ENCODE measurements at regions not wholly inside any gene's neighbourhood (a gene's known extent, or its start where the extent isn't known, plus 50 kb on each side); places are given as distances from the start of the nearest gene placed in this dataset.

DNA sequence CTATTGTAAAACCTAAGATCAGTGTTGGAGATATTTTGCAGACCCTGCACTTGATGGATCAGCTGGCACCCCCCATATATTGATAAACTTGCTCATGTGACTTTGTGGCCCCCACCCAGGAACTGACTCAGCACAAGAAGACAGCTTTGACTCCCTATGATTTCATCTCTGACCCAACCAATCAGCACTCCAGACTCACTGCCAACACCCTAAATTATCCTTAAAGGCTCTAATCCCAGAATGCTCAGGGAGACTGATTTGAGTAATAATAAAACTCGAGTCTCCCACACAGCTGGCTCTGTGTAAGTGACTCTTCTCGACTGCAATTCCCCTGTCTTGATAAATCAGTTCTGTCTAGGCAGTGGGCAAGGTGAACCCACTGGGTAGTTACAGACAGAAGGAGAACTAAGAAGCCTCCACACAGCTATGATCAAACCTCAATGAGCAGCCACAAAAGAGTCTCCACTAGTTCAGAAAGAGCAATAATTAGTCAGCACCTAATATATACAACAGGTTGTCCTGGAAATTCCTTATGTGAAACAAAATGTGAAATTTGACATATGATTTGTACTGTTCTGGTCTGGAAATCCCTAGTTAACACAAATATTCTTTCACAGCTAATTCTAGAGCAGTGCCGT lies 52.2 kb downstream of the ACTL7B start:
- in situ Hi-C loops (cut with MboI; ENCODE audit: low sequenced_read_pairs, unreplicated experiment), result no loop called here
- no peak for DNase-seq (ENCODE audit: low spot score)
- TF ChIP-seq, protein P1, sequence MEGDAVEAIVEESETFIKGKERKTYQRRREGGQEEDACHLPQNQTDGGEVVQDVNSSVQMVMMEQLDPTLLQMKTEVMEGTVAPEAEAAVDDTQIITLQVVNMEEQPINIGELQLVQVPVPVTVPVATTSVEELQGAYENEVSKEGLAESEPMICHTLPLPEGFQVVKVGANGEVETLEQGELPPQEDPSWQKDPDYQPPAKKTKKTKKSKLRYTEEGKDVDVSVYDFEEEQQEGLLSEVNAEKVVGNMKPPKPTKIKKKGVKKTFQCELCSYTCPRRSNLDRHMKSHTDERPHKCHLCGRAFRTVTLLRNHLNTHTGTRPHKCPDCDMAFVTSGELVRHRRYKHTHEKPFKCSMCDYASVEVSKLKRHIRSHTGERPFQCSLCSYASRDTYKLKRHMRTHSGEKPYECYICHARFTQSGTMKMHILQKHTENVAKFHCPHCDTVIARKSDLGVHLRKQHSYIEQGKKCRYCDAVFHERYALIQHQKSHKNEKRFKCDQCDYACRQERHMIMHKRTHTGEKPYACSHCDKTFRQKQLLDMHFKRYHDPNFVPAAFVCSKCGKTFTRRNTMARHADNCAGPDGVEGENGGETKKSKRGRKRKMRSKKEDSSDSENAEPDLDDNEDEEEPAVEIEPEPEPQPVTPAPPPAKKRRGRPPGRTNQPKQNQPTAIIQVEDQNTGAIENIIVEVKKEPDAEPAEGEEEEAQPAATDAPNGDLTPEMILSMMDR (IDR thresholded peaks at IDR 0.05; ENCODE audit: borderline replicate concordance, control extremely low read depth, extremely low read depth, insufficient read depth, missing control alignments), result no peak

DNA sequence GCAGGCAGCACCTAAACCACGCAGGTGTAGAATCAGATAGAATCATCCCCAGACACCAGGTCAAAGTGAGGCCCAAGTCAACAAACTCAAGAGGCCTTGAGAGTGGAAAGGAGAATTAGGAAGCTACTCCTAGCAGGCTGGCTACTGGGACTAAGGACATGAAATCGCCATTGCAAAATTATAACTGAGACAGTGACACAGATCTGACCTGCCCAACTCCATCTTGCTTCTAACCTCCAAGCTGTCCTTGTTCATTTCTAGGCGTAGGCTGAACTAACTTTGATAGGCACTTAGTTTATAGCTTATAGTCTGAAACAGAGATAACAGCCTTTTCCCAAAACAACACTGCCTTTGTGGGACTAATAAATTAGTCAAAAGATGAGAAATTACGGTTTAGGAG lies 52.8 kb downstream of the ACTL7B start:
- TF ChIP-seq, protein P1 (IDR thresholded peaks at IDR 0.05; ENCODE audit: borderline replicate concordance, control extremely low read depth, extremely low read depth, insufficient read depth, missing control alignments), result no peak
- DNase-seq (ENCODE audit: low spot score), result no peak
- in situ Hi-C loops (cut with MboI; ENCODE audit: low sequenced_read_pairs, unreplicated experiment), result no loop called here

DNA sequence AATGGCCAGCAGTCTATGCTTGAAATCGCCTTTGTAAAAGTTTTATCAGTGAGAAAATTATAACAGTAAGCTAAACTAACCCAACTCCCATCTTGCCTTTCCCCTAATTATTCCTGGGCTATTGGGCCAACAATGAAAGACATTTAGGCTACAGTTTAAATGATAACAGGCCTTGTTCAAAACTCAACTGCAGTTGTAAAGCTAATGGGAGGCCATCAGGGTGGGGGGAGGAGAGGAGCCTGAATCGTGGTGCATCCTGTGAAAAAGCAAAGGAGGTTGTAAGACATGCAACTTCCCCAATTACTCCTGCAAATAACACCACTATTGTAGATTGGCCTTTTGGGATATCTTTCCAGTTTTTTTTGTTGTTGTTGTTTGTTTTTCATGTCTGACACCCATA lies 53.8 kb downstream of the ACTL7B start:
- DNase-seq (ENCODE audit: low spot score), result no peak
- TF ChIP-seq, protein P1 (IDR thresholded peaks at IDR 0.05; ENCODE audit: borderline replicate concordance, control extremely low read depth, extremely low read depth, insufficient read depth, missing control alignments), result no peak
- in situ Hi-C loops (cut with MboI; ENCODE audit: low sequenced_read_pairs, unreplicated experiment), result no loop called here

DNA sequence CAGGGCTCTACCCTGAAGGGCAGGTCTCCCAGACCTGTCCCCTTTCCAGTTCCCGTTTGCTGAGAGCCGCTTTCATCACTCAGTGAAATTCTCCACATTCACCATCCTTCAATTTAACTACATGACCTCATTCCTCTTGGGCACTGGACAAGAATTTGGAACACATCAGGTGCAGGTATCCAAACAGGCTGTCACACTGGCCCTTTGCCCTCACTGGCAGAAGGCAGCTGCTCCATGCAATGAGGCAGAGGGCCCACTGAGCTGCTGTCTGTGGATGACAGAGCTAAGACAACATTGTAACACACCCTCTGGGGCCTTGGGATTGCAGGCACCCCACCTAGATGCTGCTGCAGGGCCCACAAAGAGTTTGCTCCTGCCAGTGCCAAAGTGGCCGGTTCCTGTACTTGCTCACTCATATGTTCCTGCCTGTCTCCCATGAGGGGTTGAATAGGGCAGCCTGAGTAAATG lies 55.1 kb downstream of the ACTL7B start:
- TF ChIP-seq, protein P1 (IDR thresholded peaks at IDR 0.05; ENCODE audit: borderline replicate concordance, control extremely low read depth, extremely low read depth, insufficient read depth, missing control alignments), result no peak

DNA sequence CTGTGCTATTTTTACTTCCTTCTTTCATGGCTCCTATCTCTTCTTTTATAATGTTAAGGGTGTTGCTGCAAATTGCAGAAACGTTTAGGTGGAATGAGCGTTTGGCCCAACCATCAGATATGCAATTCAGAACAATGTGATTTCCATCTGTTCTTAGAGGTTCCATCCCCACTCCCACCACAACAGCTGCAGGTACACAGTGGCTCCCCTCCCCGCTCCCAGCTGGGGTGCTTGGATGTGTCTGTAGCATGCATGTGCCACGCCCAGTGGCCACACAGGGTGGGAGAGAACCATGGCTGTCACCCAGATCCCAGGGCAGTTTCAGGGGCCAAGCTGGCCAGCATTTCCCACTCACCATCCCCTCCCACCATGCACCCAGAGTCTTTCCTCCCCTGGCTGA lies 62.2 kb downstream of the ACTL7B start:
- TF ChIP-seq, protein P1 (IDR thresholded peaks at IDR 0.05; ENCODE audit: borderline replicate concordance, control extremely low read depth, extremely low read depth, insufficient read depth, missing control alignments), result no peak
- in situ Hi-C loops (cut with MboI; ENCODE audit: low sequenced_read_pairs, unreplicated experiment), result no loop called here
- DNase-seq (ENCODE audit: low spot score), result no peak

More for the DNA sequence above, 55.1 kb downstream of the ACTL7B start:
- no peak for DNase-seq (ENCODE audit: low spot score)
- in situ Hi-C loops (cut with MboI; ENCODE audit: low sequenced_read_pairs, unreplicated experiment), result no loop called here

DNA sequence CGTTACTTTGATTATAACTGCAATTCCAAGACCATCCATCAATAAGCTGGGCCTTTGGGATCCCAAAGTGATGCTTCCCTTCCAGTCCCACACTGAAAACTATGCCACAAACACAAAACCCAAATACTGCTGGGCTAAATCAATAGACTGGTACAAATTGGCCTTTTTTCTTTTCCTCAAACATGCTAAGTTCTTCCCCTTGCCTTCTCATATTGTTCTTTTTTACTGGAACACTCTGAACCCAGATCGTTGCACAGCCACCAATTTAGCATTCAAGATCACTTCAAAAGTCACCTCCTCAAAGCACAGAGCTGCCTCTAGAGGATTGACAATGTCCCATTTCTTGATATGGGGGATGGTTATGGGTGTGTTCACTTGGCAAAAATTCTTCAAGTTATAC lies 66.0 kb downstream of the ACTL7B start:
- DNase-seq (ENCODE audit: low spot score), result no peak
- in situ Hi-C loops (cut with MboI; ENCODE audit: low sequenced_read_pairs, unreplicated experiment), result no loop called here
- TF ChIP-seq, protein P1 (IDR thresholded peaks at IDR 0.05; ENCODE audit: borderline replicate concordance, control extremely low read depth, extremely low read depth, insufficient read depth, missing control alignments), result no peak
